NT2/D1 (cell line): ENCODE measurements at regions not wholly inside any gene's neighbourhood (a gene's known extent, or its start where the extent isn't known, plus 50 kb on each side); places are given as distances from the start of the nearest gene placed in this dataset.

Experiments
- SUZ12 ChIP-seq: IDR thresholded peaks from 2 replicates; pipeline ENCODE4 v1.6.1; 2011; ENCODE audit not compliant: insufficient read length, insufficient read depth; ENCODE audit errors: extremely low read depth
- YY1 ChIP-seq: IDR thresholded peaks from 2 replicates; pipeline ENCODE4 v1.6.1; 2011; ENCODE audit not compliant: insufficient read length, insufficient read depth

DNA sequence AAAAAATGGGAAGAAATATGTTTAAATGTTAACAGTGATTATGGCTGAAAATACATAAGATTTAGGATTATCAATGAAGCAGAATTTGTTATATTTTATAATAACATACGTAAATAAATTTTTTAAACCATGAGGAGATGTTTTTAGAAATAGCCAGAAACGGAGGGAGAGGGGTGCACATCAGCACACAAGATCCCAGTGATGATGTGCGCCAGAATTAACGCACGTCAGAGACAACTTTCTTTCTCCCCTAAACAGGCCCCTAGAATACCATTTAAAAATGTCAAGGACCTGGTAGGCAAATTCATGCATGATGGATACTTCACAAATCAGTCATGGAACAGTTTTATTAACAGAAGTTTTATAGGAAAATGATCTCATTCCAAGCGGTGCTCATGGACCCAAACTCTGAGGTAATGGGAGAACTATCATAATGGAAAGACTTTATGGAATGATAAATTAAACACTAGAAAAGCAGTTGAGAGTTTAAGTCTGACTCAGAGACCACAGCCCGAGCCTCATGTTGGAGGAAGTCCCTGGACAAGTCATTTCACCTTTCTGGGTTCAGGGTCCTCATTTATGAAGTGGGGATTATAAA is 258.9 kb upstream of the GAS1 start:
- TF ChIP-seq YY1 (no peak), SUZ12 (no peak)
